PC-3 (cell line): ENCODE measurements at regions not wholly inside any gene's neighbourhood (a gene's known extent, or its start where the extent isn't known, plus 50 kb on each side); places are given as distances from the start of the nearest gene placed in this dataset.

Source experiments
- ATAC-seq: fragments of 200-7000 bp; cut with Tn5 transposase; 2 replicates; pipeline ENCODE4 v1.9.1; 2020; ENCODE audit warnings: mild to moderate bottlenecking, moderate library complexity
- BruUV-seq: library from RNA; stranded (reverse); fragments of 400-500 nt; replicated peaks from 2 replicates; lab custom pipeline; 2021; lab: Mats Ljungman, UMichigan
- CTCF ChIA-PET: fragments of 300-600 bp; sonication (Branson Sonifier 250); formaldehyde crosslinking; loops from one replicate; lab custom pipeline; 2022; ENCODE audit warnings: antibody characterized with exemption; lab: Charles Lee
- POLR2A ChIA-PET: fragments of 300-600 bp; sonication (Branson Sonifier 250); formaldehyde crosslinking; loops from one replicate; lab custom pipeline; 2022; ENCODE audit warnings: antibody characterized with exemption; ENCODE audit not compliant: unreplicated experiment; lab: Charles Lee
- DNase-seq: peaks from one replicate; pipeline ENCODE4 v3.0.0-alpha.2; 2015
- H2AFZ ChIP-seq: fragments of 300-600 bp; sonication (generic); 2 replicates; pipeline ENCODE4 v1.6.0; 2016; ENCODE audit warnings: antibody characterized with exemption, low read length
- H3F3A ChIP-seq: fragments of 300-600 bp; sonication (generic); one replicate; pipeline ENCODE4 v1.6.0; 2017; ENCODE audit warnings: antibody characterized with exemption, low read length, control low read depth, mild to moderate bottlenecking; ENCODE audit not compliant: unreplicated experiment
- H3K27ac ChIP-seq: fragments of 300-600 bp; sonication (generic); 2 replicates; pipeline ENCODE4 v1.5.1; 2016; ENCODE audit warnings: mild to moderate bottlenecking, low read length
- H3K27me3 ChIP-seq: fragments of 300-600 bp; sonication (generic); 2 replicates; pipeline ENCODE4 v1.6.1; 2016; ENCODE audit warnings: low read length, mixed read lengths
- H3K36me3 ChIP-seq: fragments of 300-600 bp; sonication (generic); 2 replicates; pipeline ENCODE4 v1.6.1; 2016; ENCODE audit warnings: low read depth, mixed run types, low read length, mixed read lengths
- H3K4me1 ChIP-seq: fragments of 300-600 bp; sonication (generic); 2 replicates; pipeline ENCODE4 v1.5.1; 2016; ENCODE audit warnings: low read length; ENCODE audit not compliant: insufficient read depth
- H3K4me2 ChIP-seq: fragments of 300-600 bp; sonication (generic); 2 replicates; pipeline ENCODE4 v1.6.0; 2016; ENCODE audit warnings: low read length
- H3K4me3 ChIP-seq: fragments of 300-600 bp; sonication (generic); 2 replicates; pipeline ENCODE4 v1.5.1; 2016; ENCODE audit warnings: mild to moderate bottlenecking, low read length, mixed read lengths
- H3K79me2 ChIP-seq: fragments of 300-600 bp; sonication (generic); 2 replicates; pipeline ENCODE4 v1.6.1; 2017; ENCODE audit warnings: low read length, mixed read lengths
- H3K9ac ChIP-seq: fragments of 300-600 bp; sonication (generic); 2 replicates; pipeline ENCODE4 v1.6.0; 2016; ENCODE audit warnings: mild to moderate bottlenecking, low read length
- H3K9me2 ChIP-seq: fragments of 300-600 bp; sonication (generic); replicated peaks from 2 replicates; pipeline ENCODE4 v1.6.1; 2016; ENCODE audit warnings: mixed run types, low read length, mixed read lengths
- H3K9me3 ChIP-seq: fragments of 300-600 bp; sonication (generic); 2 replicates; pipeline ENCODE4 v1.6.1; 2016; ENCODE audit warnings: low read length, mixed read lengths
- H4K20me1 ChIP-seq: fragments of 300-600 bp; sonication (generic); 2 replicates; pipeline ENCODE4 v1.6.1; 2016; ENCODE audit warnings: low read length, mixed read lengths
- CTCF ChIP-seq: fragments of 300-600 bp; sonication (generic); conservative IDR thresholded peaks from 2 replicates; pipeline ENCODE4 v1.5.1; 2017; ENCODE audit warnings: antibody characterized with exemption, low read depth, mild to moderate bottlenecking, low read length
- EZH2 ChIP-seq: fragments of 300-600 bp; sonication (generic); IDR thresholded peaks from one replicate; pipeline ENCODE4 v1.6.1; 2017; ENCODE audit warnings: antibody characterized with exemption, mild to moderate bottlenecking, low read length; ENCODE audit not compliant: unreplicated experiment
- EZH2phosphoT487 ChIP-seq: fragments of 300-600 bp; sonication (generic); IDR thresholded peaks from 2 replicates; pipeline ENCODE4 v1.6.1; 2018; ENCODE audit warnings: mild to moderate bottlenecking, antibody characterized with exemption, low read length, borderline replicate concordance
- intact Hi-C: fragments of 100-400 bp; cut with micrococcal nuclease; formaldehyde crosslinking; loops from 2 replicates; pipeline ENCODE4 v1.9.0; 2023

DNA sequence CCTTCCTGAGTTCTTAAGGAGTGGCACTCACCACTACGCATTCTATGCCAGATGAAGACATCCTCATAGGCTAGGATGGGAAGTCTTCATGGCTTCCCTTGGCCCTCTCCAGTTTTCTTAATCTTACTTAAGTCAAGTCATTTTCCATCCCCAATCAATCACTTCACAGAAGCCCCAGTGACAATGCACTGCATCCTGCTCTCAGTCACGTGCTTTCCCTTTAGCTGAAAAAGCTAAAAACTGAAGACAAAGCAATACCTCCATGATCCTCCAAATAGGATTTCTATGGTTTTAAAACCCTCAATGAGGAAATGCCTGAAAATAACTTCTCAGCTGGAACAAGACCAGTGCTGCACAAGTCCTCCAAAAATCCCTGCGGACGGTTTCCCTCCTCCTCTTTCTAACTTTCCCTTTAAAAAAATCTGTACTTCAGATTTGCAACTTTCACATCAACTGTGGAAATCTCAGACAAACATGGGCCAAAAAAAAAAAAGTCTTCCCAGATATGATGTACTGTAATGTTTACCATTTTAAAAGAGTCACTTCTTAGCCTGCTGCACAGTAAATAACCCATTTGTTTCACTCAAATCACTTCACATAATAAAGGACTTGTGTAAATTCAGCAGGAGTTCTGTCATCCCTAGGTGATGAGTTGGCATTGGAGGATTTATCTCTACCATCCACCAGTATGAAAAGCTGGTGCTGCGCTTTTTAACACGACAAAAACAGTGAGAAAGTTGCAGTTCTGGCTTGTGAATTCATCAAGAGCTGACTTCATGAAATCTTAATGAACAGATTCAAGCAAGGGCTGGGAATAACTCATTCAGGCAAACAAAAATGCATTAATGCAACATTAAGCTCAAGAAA lies 590.0 kb upstream of the NOX3 start:
- H3K9me2 ChIP-seq = no peaks in the 10 kb centered on the region
- no peaks in the 10 kb centered on the region for H3K4me1 ChIP-seq
- BruUV-seq = no TSS peak
- intact Hi-C loops = no loop called here
- H3K9ac ChIP-seq = no peak overlapping the region
- H3K27me3 ChIP-seq = no peaks in the 10 kb centered on the region
- no peaks in the 10 kb centered on the region for H3K36me3 ChIP-seq
- ATAC-seq (no peak), DNase-seq (no peak)
- CTCF ChIA-PET = no interaction called here
- POLR2A ChIA-PET = no interaction called here
- no peak overlapping the region for H2AFZ ChIP-seq
- no peak overlapping the region for H3K27ac ChIP-seq
- no peak overlapping the region for H3K4me3 ChIP-seq
- H4K20me1 ChIP-seq = no peaks in the 10 kb centered on the region
- TF ChIP-seq EZH2phosphoT487 (no peak), EZH2 (no peak), CTCF (no peak)
- no peak overlapping the region for H3K4me2 ChIP-seq
- H3F3A ChIP-seq = no peaks in the 10 kb centered on the region
- H3K79me2 ChIP-seq = no peaks in the 10 kb centered on the region
- H3K9me3 ChIP-seq = no peaks in the 10 kb centered on the region

GRCh38 chr6:156033598-156033997 lies 578.0 kb upstream of the NOX3 start:
- Histone ChIP-seq H3K4me2 (no peak overlapping the region), H3K9ac (no peak overlapping the region), H4K20me1 (no peaks in the 10 kb centered on the region), H3K9me2 (no peaks in the 10 kb centered on the region), H3K27ac (no peak overlapping the region), H2AFZ (no peak overlapping the region), H3K36me3 (no peaks in the 10 kb centered on the region; the same call in 1 of the 2 replicates), H3K4me1 (no peaks in the 10 kb centered on the region), H3K9me3 (peaks cover 9% of the 10 kb centered on the region; the same call in 1 of the 2 replicates), H3F3A (no peaks in the 10 kb centered on the region), H3K27me3 (no peaks in the 10 kb centered on the region), H3K79me2 (no peaks in the 10 kb centered on the region), H3K4me3 (no peak overlapping the region)
- ATAC-seq (no peak), DNase-seq (no peak)
- BruUV-seq = no TSS peak
- CTCF ChIA-PET = no interaction called here
- intact Hi-C loops = no loop called here
- POLR2A ChIA-PET = no interaction called here
- no peak for TF ChIP-seq CTCF
- no peak for TF ChIP-seq EZH2phosphoT487
- no peak for TF ChIP-seq EZH2

DNA sequence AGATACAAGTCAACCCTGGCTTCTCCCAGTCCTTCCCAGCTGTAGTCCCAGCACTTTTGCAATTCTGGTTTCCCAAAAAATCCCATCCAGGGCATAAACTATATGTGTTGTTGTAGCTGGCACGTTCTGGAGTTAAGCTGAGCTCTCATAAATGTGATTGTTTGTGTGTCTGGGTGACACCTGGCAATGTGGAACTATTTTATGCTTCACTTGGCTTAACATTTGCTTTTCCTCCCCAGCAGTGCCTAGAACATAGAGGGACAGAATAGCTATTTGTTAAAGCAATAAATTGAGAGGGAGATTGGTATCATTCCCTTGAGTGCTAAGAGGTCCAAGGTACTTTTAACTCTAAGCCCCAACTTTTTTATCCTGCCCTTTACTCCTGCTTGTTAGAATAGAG lies 575.9 kb upstream of the NOX3 start:
- intact Hi-C loops = no loop called here
- Histone ChIP-seq H3K36me3 (no peaks in the 10 kb centered on the region; the same call in 1 of the 2 replicates), H3F3A (no peaks in the 10 kb centered on the region), H3K27me3 (no peaks in the 10 kb centered on the region), H3K4me2 (no peak overlapping the region), H3K4me1 (no peaks in the 10 kb centered on the region), H4K20me1 (no peaks in the 10 kb centered on the region), H3K9me3 (peaks cover 9% of the 10 kb centered on the region; the same call in 1 of the 2 replicates), H3K4me3 (no peak overlapping the region), H3K27ac (no peak overlapping the region), H3K9ac (no peak overlapping the region), H3K79me2 (no peaks in the 10 kb centered on the region), H3K9me2 (no peaks in the 10 kb centered on the region), H2AFZ (no peak overlapping the region)
- ATAC-seq (no peak), DNase-seq (no peak)
- POLR2A ChIA-PET = no interaction called here
- no TSS peak for BruUV-seq
- CTCF ChIA-PET = no interaction called here
- no peak for TF ChIP-seq EZH2
- TF ChIP-seq CTCF = no peak
- no peak for TF ChIP-seq EZH2phosphoT487
